ENCODE measurements at regions not wholly inside any gene's neighbourhood (a gene's known extent, or its start where the extent isn't known, plus 50 kb on each side); places are given as distances from the start of the nearest gene placed in this dataset.

DNA sequence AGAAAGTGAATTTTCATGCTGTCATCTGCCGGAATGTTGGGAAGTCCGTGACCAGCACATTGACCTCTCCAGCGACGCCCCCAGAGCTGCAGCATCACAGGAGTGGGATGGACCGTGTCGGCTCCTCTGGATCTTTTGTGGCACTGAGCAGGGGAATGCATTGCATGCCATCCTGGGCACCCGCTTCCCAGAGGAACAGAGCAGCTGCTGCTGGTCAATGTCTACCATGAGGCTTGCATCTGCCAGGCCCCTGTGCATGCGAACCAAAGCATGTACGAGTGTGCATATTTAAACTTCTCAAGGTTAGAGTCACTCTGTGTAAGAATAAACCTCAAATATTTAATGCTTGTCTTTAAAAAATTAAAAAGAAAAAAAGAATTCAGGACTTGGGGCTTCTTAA, 414.8 kb downstream of the GADD45G start:
- no peak for DNase-seq (ENCODE audit: low read depth in 3 of 3)

DNA sequence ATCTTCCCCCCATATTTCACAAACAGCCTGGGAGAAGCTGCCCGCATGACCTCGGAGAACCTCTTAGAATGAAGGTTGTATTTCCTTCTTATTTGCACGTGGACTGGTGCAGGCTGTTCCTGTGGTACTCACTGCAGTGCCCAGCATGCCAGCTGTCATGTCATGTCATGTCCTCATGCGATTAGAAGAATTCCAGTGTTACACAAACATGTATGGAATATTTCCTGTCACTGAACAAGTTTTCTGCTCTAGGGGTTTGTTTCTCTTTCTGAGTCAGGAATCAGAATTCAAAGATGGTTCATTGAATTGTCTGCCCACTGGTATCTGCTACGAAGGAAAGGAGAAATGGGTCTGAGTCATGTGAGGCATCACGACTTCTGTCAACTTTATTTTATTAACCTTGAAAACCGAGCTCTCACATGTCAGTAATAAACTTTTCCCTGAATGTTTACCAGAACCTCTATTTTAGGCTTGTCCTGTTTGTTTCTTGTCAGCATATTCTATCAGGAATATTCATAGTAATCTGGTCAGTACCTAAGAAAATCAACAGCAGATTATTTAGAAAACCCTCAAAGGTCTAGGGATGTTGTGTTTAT, 415.6 kb downstream of the GADD45G start:
- DNase-seq (ENCODE audit: low read depth in 3 of 3), result no peak

DNA sequence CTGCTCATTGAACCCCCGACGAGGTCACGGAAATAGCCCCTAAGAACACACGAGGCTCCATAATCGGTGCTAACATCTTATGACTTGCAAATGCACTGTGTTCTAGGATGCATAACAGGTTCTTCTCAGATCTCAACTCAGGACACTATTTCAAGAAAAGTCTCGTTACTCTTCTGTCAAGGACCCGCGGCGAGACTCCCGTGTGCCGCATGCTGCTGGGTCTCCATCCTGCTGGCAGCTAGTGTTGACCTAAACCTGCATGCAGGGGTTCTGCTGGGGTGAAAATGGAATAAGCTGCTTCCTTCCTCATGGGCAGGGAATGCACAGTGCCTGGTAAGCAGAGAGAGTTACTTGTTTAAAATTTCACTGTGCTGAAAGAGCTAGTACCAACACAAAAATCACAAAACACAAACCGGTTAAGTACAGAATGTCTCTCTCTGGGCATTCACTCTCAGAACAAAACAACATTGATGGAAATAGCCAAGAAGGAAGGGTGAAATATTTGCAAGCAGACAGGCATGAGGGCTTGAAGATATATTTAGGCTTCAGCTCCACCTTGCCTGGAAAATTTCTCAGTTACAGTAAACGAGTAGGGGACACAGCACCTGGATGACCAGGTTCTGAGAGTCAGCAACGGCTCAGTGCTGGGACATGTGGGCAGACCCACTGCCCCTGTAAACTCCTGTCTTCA, 416.5 kb downstream of the GADD45G start:
- DNase-seq (ENCODE audit: low read depth in 3 of 3), result no peak

DNA sequence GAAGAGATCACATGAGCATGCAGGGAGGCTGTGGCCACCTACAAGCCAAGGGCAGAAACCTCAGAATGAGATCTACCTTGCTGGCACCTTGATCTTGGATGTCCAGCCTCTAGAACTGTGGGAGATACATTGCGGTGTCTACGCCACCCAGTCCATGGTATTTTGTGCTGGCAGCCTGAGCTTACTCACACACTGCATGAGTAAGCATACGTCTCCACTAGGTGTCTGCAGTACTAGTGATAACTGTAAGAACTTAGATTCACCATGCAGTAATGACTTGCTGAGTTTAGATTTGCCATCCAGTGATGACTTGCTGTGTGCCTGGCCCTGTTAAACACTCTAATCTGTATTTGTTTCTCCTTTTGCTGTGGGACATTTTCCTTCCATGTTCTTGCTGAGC, 417.7 kb downstream of the GADD45G start:
- no peak for DNase-seq (ENCODE audit: low read depth in 3 of 3)

DNA sequence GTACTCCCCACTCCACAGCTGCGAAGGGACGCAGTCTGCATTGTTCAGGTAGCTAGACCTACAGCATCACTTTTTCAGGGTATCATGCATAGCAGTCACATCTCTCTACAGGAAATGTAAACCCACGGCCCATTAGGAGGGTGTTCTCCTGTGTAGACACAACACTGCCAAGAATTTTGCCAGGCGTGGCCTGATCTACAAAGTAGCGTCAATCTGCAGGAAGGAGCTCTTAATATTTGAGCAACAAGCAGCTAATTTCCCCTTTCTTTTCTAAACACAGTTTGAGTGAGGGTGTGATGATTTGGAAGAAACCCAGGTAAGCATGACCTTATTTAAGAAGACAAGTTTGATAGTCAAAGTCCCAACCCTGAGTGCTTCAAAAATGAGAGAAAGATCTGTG, 419.0 kb downstream of the GADD45G start:
- no peak for DNase-seq (ENCODE audit: low read depth in 3 of 3)

DNA sequence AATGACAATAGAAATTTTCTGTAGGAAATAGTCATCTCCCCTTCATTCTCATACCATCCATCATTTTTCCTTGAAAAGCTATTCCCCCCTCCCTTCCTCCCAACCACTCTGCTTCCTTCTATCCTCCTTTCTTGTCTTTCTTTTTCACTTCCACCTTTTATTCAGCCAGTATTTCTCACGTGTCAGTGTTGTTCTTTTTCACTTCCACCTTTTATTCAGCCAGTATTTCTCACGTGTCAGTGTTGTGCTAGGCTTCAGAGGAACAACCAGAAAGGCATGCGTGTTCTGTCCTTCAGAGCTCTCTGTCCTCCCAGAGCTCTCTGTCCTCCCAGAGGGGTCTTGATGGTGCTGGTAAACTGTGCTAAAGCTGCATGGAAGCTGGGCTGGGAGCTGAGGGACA, 419.6 kb downstream of the GADD45G start:
- DNase-seq (ENCODE audit: low read depth in 3 of 3), result no peak

DNA sequence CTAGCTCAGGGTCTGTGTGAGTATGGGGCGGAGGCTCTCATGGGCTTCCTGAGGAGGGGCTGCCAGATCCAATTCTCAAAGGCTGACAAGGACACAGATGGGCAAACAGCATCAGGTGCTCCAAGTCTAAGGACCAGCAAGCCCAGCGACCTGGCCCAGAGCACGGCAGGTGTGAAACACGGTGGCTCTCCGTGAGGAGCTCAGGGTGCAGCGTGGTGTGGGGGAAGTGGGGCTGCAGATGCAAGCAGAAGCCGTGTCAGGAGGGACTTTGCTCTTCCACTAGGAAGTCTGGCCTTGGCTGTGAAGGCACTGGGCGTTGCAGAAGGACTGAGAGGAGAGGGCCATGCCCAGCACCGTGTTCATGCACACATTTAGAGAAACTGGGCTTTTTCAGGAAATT, 420.0 kb downstream of the GADD45G start:
- DNase-seq (ENCODE audit: low read depth in 3 of 3), result no peak

DNA sequence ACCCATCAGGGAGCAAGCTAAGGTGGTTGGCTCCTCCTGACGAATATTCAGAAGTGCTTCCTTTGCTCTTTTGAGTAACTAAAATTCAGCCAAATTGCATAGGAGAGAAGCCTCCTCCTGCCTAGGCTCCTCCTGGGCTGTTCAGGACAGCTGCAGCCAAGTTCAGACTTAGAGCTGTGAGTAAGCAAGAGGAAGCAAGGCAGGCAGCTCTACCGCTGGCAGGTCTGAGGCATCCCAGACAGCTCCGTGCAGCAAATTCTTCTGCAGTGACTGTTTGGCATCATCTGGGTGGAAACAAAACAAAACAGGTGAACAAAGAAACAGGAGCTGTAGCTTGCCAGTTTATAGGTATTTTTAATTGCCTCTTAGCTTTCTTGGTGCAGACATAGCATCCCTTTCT, 421.0 kb downstream of the GADD45G start:
- no peak for DNase-seq (ENCODE audit: low read depth in 3 of 3)

DNA sequence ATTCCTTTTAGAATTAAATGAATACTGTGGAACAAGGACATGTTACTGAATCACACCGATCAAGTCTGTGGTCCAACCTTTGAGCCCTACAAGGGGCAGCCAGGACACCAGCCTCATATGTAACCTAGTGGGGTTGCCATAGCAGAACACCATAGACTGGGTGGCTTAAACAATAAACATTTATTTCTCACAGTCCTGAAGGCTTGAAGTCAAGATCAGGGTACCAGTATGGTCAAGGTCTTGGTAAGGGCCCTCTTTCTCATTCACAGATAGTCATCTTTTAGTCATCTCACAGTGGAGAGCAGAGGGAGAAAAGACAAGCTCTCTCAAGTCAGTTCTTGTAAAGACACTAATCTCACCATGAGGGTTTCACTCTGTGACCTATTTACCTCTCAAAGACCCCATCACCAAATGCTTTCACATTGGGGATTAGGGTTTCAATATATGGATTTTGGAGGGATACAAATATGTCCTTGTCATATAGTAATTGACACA, 422.5 kb downstream of the GADD45G start:
- DNase-seq (ENCODE audit: low read depth in 3 of 3), result no peak

DNA sequence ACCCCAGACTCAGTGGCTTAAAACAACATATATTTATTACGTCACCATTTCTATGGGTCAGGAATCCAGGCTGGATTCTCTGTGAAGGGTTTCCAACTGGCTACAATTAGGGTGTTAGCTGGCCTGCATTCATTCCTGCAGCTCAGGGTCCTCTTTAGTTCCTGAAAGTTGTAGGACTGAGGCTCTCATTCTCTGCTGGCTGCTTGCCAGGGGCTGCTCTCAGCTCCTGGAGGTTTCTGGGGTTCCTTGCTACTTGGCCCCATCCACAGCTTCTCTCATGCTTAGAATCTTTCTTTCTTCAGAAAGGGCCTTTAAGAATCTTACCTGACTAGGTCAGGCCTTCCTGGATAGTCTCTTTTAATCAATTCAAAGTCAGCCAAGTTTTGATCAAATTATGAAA, 424.6 kb downstream of the GADD45G start:
- no peak for DNase-seq (ENCODE audit: low read depth in 3 of 3)

DNA sequence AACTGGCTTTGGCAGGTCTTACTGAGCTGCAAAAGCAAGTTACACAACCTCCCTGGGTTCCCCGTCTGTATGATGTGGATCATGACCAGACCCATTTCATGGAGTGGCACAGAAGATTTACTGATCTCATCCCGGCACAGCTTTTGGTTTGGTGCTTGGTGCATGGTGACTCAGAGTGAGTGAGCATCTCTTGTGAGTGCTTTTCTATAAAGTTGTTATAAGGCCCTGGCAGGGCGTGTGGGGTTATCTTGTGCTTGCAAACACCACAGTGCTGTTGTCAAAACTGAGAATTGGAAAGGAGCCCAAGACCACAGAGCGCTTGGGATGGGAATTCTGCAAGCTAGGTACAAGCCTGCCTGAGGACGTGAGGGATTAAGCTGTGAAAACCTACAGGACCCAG, 425.2 kb downstream of the GADD45G start:
- no peak for DNase-seq (ENCODE audit: low read depth in 3 of 3)

DNA sequence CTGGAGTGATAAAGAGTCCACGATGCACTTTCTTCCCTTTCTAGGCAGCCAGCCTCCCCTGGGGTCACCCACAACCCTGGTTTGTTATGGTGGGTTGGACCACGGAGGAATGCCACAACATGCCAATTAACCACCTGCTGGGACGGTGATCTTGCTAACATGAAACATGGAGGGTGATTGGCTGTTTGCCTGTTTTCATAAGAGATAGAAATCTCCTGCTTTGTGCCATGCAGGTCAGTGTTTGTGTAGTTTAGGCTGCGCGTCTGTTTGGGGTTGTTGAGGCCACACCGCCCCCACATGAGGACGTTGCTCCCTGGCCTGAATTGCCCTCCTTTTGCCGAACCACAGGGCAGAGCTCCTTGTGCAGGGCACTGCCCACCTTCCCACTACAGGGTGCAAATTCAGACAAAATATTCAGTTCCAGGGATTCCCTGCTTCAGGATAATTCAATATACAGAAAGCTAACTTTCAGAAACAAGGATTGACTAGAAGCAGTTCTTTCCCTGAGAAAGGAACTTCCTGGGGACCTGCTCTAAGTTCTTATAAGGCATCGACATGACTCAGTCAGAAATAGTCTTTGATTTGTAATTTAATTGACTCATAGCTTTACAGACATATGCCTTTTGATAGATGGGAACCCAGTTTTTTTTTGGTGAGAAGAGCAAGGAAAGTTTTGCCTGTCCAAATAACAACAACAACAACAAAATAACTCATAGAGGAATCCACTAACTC, 427.6 kb downstream of the GADD45G start:
- no peak for DNase-seq (ENCODE audit: low read depth in 3 of 3)

DNA sequence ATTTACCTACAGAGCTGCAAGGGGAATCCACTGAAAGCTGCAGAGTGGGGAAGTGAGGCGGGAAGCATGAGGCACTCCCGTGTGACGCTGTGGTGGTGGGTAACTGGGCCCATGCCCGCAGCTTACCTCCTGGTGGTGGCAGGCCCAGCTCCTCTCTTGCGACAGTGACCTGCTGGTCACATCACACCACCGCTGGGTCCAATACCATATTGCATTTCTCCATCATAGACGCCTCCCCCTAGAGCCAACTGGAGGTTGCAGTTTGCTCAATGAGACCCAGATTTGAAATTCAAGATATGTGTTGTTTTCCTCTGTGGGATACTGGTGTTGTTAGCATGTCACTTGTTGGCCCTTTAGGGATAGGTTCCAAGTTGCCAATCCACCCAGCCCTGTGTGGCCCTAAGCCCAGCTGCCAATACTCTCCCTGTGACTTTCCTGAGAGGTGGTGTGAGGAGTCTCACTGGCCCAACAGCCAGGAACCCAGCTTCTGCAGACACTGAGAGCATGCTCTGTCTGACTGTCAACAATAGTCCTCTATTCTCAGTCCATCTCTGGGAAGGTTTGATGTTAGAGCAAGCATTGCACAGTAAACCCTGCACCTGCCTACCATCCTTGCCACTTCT, 428.3 kb downstream of the GADD45G start:
- DNase-seq (ENCODE audit: low read depth in 3 of 3), result no peak

DNA sequence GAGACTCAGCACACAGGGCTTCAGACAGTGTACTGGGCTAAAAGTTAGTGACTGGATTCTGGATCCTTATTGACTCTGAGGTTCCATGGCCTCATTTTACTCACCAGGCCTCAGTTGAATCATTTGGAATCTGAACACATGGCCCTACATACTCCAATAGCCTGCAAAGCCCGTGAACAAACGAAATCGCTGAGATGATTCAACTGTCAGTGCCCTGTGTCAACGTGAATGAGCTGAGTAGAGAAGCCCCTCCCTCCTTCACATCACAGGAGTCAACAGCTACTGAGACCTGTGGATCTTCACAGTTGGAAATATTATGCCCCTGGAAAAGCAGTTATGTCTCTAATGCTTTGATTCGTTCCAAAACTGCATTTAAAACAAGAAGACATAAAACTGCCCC, 429.3 kb downstream of the GADD45G start:
- no peak for DNase-seq (ENCODE audit: low read depth in 3 of 3)

DNA sequence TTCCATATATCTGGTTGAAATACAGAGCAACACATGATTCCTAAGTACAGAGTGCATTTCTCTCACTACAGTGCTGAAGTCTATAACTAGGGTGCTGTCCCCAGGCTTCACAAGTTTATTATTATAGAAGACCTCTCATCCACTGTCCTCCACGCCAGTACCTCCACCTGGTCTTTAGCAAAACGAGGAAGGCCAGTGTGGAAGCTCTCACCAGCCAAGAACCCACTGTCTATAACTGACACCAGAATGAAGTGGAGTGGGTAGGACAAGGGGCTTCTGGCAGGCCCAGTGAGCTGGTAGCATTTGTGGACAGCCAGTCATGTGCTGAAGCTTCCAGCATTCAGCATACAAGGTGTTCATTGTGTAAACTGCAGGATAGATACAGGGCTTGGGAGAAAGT, 430.7 kb downstream of the GADD45G start:
- DNase-seq (ENCODE audit: low read depth in 3 of 3), result no peak

DNA sequence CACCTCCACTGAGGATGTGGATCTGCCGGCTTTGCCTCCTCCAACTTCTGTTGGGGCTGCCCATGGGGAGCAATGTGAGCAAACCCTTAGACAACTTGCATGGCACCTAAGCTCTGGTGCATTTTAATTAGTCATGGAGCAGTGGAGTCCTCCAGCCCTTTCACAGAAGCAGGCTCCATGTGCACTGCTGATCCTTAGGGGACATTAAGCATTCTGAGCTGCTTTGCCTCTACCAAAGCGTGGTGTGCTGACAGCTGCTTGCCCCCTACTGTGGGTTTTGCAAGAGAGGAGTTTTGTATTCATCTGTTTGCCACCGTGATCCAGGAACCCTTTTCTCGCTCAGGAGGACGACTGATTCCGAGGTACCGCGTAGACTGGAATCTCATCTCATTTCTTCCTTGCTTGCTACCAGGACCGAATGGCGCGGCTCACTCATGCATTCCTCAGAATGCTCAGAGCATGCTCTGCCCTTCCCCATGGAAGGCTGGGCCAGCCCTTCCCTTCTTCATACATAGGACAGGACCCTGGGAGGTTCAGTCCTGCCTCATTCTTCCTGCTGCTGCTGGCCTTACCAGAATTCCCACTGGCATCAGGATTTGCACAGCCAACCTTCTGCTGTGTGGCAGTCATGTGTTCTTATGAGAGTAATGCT, 432.5 kb downstream of the GADD45G start:
- no peak for DNase-seq (ENCODE audit: low read depth in 3 of 3)

DNA sequence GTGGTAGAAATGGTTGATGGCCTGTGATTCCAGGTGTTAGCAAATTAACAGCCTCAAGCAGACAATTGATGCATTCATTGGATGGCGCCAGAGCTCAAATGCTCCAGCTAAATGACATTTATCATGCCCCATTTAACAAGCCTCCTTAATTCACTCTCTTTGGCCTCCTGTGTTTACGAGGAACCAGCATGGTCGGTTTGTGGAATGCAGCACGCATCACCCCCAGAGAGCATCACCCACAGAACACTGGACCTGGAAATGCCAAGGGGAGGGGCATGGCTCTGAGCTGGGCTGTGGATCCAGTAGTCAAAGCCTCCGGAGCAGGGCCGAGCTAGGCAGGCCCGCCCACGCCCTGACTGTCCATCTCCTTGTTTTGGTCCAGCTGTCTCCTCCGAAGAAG, 434.0 kb downstream of the GADD45G start:
- no peak for DNase-seq (ENCODE audit: low read depth in 3 of 3)

DNA sequence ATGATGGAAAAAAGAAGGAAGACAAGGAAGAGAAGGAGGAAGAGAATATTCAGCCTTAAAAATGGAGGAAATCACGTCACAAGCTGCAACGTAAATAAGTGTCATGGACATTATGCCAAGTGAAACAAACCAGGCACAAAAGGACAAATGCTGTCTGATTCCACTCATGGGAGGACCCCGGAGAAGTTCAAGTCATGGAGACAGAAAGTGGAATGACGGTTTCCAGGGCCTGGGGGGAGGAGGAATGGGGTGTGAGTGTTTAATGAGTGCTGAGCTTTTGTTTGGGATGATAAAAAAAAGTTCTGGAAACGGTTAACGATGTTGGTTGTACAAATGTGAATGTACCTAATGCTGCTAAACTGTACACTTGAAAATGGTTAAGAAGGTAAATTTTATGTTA, 439.5 kb downstream of the GADD45G start:
- no peak for DNase-seq (ENCODE audit: low read depth in 3 of 3)

DNA sequence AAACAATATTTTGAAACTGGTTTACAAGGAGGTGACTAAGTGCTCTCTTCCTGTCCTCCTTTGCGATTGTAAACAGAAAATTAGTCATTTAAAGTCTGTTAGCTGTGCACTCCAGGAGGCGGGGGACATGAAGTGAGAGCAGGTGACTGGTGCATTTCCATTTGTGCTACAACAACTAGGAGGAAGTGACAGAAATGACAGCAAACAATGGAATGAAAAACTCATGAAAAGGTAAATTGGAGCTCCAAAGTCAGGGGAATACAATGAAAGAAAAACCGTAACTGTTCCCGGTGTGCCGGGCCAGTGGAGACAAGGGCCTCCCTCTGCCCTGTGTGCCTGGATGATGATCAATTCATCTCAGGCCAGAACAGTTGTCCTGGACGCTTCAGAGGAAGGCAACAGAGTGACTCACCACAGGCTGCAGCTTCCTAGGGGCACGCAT, 439.9 kb downstream of the GADD45G start:
- DNase-seq (ENCODE audit: low read depth in 3 of 3), result no peak

DNA sequence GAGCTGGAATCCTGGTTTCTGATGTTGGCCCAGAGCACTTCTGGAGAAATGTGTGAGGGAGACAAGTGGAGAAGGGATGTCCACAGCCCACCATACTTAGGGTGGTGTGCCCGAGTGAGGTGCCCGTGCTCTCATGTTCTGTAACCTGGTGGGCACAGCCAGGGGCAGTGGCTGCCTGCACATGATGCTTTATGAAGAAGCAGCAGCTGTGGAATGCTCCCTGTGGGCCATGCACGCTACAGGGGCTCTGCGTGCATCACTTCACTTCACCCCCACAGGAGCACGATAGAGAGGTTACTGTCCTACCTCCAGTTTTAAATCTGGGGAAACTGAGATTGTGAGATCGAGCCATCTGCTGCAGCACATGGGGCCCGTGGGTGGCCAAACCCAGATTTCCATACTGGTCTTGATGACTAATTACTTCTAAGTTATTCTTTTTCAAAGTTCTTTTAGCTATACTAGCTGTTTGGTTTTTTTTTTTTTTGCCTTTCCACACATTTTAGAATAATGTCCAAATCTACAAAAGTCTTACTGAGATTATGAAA, 441.6 kb downstream of the GADD45G start:
- peak in 1 of 3 donors; percentile 8 for DNase-seq (ENCODE audit: low read depth in 3 of 3)

DNA sequence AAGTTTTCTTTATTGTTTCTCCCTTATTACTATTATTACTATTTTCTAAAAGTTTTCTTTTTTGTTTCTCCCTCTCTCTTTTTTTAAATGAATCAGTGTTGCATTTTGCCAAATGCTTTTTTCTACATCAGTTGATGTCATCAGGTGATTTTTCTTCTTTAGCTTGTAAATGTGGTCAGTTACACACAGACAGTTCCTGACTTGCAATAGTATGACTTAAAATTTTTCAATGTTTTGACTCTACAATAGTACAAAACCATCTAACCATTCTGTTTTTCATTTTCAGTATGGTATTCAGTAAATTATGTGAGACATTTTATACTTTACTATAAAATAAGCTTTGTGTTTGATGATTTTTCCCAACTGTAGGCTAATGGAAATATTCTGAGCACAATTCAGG, 443.0 kb downstream of the GADD45G start:
- DNase-seq (ENCODE audit: low read depth in 3 of 3), result no peak

DNA sequence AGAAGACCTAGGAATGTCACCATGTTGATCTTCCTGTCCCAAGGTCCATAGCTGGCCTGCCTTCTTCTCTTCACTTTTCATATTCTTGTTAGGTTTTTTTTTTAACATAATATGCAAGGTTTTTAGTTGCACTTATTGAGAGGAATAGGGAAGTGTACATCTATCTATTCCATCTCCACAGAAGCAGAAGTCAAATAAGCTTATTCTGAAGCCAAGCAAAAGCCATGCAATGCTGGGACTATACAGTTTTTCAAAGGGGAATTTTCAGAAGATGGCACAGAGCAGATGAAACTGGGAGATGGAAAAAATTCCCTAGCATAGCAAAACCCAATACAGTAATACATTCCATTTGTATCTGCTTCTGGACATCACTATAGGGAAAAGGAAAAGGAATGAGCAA, 447.6 kb downstream of the GADD45G start:
- no peak for DNase-seq (ENCODE audit: low read depth in 3 of 3)
